Adrenal gland (tissue), 9 donors: ENCODE measurements at regions not wholly inside any gene's neighbourhood (a gene's known extent, or its start where the extent isn't known, plus 50 kb on each side); places are given as distances from the start of the nearest gene placed in this dataset.
A peak's percentile ranks its signal among the peaks of the same experiment; 100 is the strongest.

Experiments used
- DNase-seq, 7 donors: peaks; one replicate each; pipeline ENCODE4 v3.0.0-alpha.2; 2019 to 2020
- H3K27ac ChIP-seq, 5 donors: fragments of 200-600 bp; sonication (generic) in 4 of 5; 1 replicate in 3 of 5; 2 replicates in 2 of 5; pipeline versions ENCODE4 v1.5.1 to v1.8.0; 2016 to 2020; ENCODE audit warnings: mild to moderate bottlenecking in 1 of 5
- H3K27me3 ChIP-seq: fragments of 200-600 bp; 2 replicates; pipeline ENCODE4 v1.8.0; 2021
- H3K36me3 ChIP-seq, 2 donors: fragments of 200-600 bp; replicated peaks in 1 of 2; 1 replicate in 1 of 2; 2 replicates in 1 of 2; pipeline versions ENCODE4 v1.5.1 to v1.8.0; 2018 to 2022
- H3K4me1 ChIP-seq, 2 donors: fragments of 200-600 bp; replicated peaks in 1 of 2; 1 replicate in 1 of 2; 2 replicates in 1 of 2; pipeline versions ENCODE4 v1.5.1 to v1.8.0; 2018 to 2021
- H3K4me3 ChIP-seq, 4 donors: fragments of 200-600 bp; sonication (generic) in 3 of 4; one replicate each; pipeline ENCODE4 v1.5.1; 2016 to 2018
- H3K9me3 ChIP-seq, 3 donors: fragments of 200-600 bp; sonication (generic) in 1 of 3; replicated peaks in 1 of 3; 1 replicate in 2 of 3; 2 replicates in 1 of 3; pipeline versions ENCODE4 v1.5.1 to v1.8.0; 2016 to 2021
- CTCF ChIP-seq, 6 experiments: fragments of 450-650 bp in 4 of 6; fragments of 200-600 bp in 2 of 6; sonication (generic) in 1 of 6; IDR thresholded peaks; 1 replicate in 5 of 6; 2 replicates in 1 of 6; pipeline versions ENCODE4 v1.5.1 to v1.8.0; 2016 to 2021; ENCODE audit warnings: antibody characterized with exemption in 6 of 6, mild to moderate bottlenecking in 2 of 6, moderate library complexity in 1 of 6
- POLR2A ChIP-seq, 2 donors: fragments of 450-650 bp; IDR thresholded peaks; one replicate each; pipeline ENCODE4 v1.6.1; 2017; ENCODE audit warnings: antibody characterized with exemption in 2 of 2, mild to moderate bottlenecking in 2 of 2, moderate library complexity in 1 of 2
- WGBS, 4 donors: extraction: QIAGEN DNeasy Blood & Tissue Kit in 2 of 4; methylation state at CpG; one replicate each; pipeline versions ENCODE4 v1.1.5 to v1.1.7; 2013 to 2017; 5-methylcytosine and 5-hydroxymethylcytosine counted together
- intact Hi-C, 2 donors: fragments of 100-400 bp; cut with DNase I; formaldehyde crosslinking; loops; one replicate each; pipeline versions ENCODE4 v1.14.1 to v1.15.0; 2022 to 2023
- donor health status: healthy with polysubstance abuse.
- donor health status: Bipolar disorder and iron deficiency.
- donor health status: DM: yes; HTN: yes; CAD: no.
- donor health status: DM: no; HTN: no; CAD: no.
- donor health status: DM: no; HTN: no; CAD: no.

- no peaks in the 10 kb centered on the region for H3K9me3 ChIP-seq
- intact Hi-C loops = no loop called here
- H3K4me1 ChIP-seq = no peaks in the 10 kb centered on the region
- 78 to 81% (median 80%) methylated on average over 4 of the region's 4 CpGs for WGBS, 4 donors
- H3K36me3 ChIP-seq = no peaks in the 10 kb centered on the region
- no peak overlapping the region for H3K4me3 ChIP-seq
- H3K27me3 ChIP-seq = no peaks in the 10 kb centered on the region
- no peak for DNase-seq
- no peak overlapping the region for H3K27ac ChIP-seq
- TF ChIP-seq POLR2A (IDR thresholded peaks at IDR 0.05) = no peak
- no peak for TF ChIP-seq CTCF (IDR thresholded peaks at IDR 0.05)
Measured at GRCh38 chr6:1136827-1137226, 175.1 kb upstream of the FOXQ1 start.

- 55 to 59% (median 58%) methylated on average over 10 of the region's 10 CpGs for WGBS, 4 donors
- no peaks in the 10 kb centered on the region for H3K36me3 ChIP-seq
- no peak overlapping the region for H3K27ac ChIP-seq
- H3K9me3 ChIP-seq = no peaks in the 10 kb centered on the region
- H3K4me1 ChIP-seq = no peaks in the 10 kb centered on the region
- no peak overlapping the region for H3K4me3 ChIP-seq
- TF ChIP-seq POLR2A (IDR thresholded peaks at IDR 0.05) = no peak
- no peak for TF ChIP-seq CTCF (IDR thresholded peaks at IDR 0.05)
- H3K27me3 ChIP-seq = no peaks in the 10 kb centered on the region
- intact Hi-C loops = no loop called here
- peak in 1 of 7 donors; percentile 3 for DNase-seq
Measured at GRCh38 chr6:1136415-1136774, 175.5 kb upstream of the FOXQ1 start.

- no peaks in the 10 kb centered on the region for H3K4me1 ChIP-seq
- H3K27ac ChIP-seq = no peak overlapping the region
- H3K36me3 ChIP-seq = no peaks in the 10 kb centered on the region
- no peak overlapping the region for H3K4me3 ChIP-seq
- no peaks in the 10 kb centered on the region for H3K27me3 ChIP-seq
- intact Hi-C loops = no loop called here
- TF ChIP-seq CTCF (IDR thresholded peaks at IDR 0.05) (no peak), POLR2A (IDR thresholded peaks at IDR 0.05) (no peak)
- H3K9me3 ChIP-seq = no peaks in the 10 kb centered on the region
- no peak for DNase-seq
- WGBS, 4 donors = 73 to 85% (median 81%) methylated on average over 7 of the region's 7 CpGs
Measured at GRCh38 chr6:1135726-1136414, 176.0 kb upstream of the FOXQ1 start.

GRCh38 chr6:1131285-1132079 lies 180.4 kb upstream of the FOXQ1 start:
- no peak overlapping the region for H3K4me3 ChIP-seq
- DNase-seq = no peak
- WGBS, 4 donors = 59 to 75% (median 70%) methylated on average over 9 of the region's 9 CpGs
- intact Hi-C loops = no loop called here
- H3K4me1 ChIP-seq = no peaks in the 10 kb centered on the region
- H3K27ac ChIP-seq = no peak overlapping the region
- no peaks in the 10 kb centered on the region for H3K27me3 ChIP-seq
- no peaks in the 10 kb centered on the region for H3K9me3 ChIP-seq
- TF ChIP-seq POLR2A (IDR thresholded peaks at IDR 0.05) = no peak
- no peak for TF ChIP-seq CTCF (IDR thresholded peaks at IDR 0.05)
- H3K36me3 ChIP-seq = no peaks in the 10 kb centered on the region
